ENCODE measurements at regions not wholly inside any gene's neighbourhood (a gene's known extent, or its start where the extent isn't known, plus 50 kb on each side); places are given as distances from the start of the nearest gene placed in this dataset.

DNA sequence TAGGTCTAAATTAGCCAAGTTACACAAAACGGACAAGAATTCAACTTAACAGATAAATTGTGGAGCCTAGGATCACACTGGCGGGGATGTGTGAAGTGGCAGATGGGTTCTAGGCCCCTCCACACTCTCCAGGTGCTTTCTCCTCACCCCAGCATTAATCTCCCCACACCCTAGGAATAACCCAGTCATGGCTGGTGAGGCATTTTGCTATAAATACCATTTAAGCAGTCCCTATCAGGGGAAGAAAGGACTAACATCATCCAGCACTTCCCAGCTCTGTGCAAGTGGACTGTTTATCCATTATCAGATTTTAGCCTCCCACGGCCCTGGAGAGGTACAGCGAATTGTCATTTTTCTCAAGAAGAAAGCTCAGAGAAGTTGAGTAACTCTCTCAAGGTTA, 154.9 kb downstream of the NUFIP1 start:
- TF ChIP-seq CTCF (IDR thresholded peaks at IDR 0.05; ENCODE audit: low read depth, low read length) (no peak), EZH2phosphoT487 (IDR thresholded peaks at IDR 0.05; ENCODE audit: low read depth) (no peak)
